Keratinocyte (primary cell): ENCODE measurements at regions not wholly inside any gene's neighbourhood (a gene's known extent, or its start where the extent isn't known, plus 50 kb on each side); places are given as distances from the start of the nearest gene placed in this dataset.

ENCODE experiments used
- DNase-seq: peaks from one replicate; pipeline ENCODE4 v3.0.0-alpha.2; 2011; ENCODE audit warnings: low read depth, missing footprints, low spot score
- FAIRE-seq: peaks from 2 replicates; lab custom pipeline; 2011; peaks lifted over from hg19 to GRCh38; lab: Jason Lieb, UNC
- H2AFZ ChIP-seq: 2 replicates; pipeline ENCODE4 v1.6.0; 2012; ENCODE audit warnings: low read length, control low read depth, inconsistent platforms; ENCODE audit not compliant: control insufficient read depth
- H3K27ac ChIP-seq: 2 replicates; pipeline ENCODE4 v1.5.1; 2011; ENCODE audit warnings: low read length; ENCODE audit not compliant: control insufficient read depth, insufficient read depth
- H3K27me3 ChIP-seq: 3 replicates; pipeline ENCODE4 v1.6.0; 2011; ENCODE audit warnings: low read length; ENCODE audit not compliant: control insufficient read depth, insufficient read depth; ENCODE audit errors: extremely low read depth
- H3K36me3 ChIP-seq, 2 experiments: 2 replicates in 1 of 2; 3 replicates in 1 of 2; pipeline ENCODE4 v1.5.1; 2011; ENCODE audit warnings: low read length in 2 of 2, mild to moderate bottlenecking in 1 of 2; ENCODE audit not compliant: control insufficient read depth in 2 of 2, insufficient read depth in 2 of 2; ENCODE audit errors: extremely low read depth in 1 of 2
- H3K4me1 ChIP-seq: 3 replicates; pipeline ENCODE4 v1.5.1; 2011; ENCODE audit warnings: low read length; ENCODE audit not compliant: control insufficient read depth, insufficient read depth; ENCODE audit errors: extremely low read depth
- H3K4me2 ChIP-seq: 3 replicates; pipeline ENCODE4 v1.6.0; 2011; ENCODE audit warnings: low read depth, low read length; ENCODE audit not compliant: control insufficient read depth, insufficient read depth; ENCODE audit errors: extremely low read depth
- H3K4me3 ChIP-seq, 3 experiments: fragments of 200-600 bp in 1 of 3; sonication (generic) in 1 of 3; 2 replicates in 2 of 3; 3 replicates in 1 of 3; pipeline ENCODE4 v1.5.1; 2011 to 2016; ENCODE audit warnings: low read length in 3 of 3, mild to moderate bottlenecking in 3 of 3, control low read depth in 2 of 3, inconsistent platforms in 1 of 3, low read depth in 1 of 3, mixed read lengths in 1 of 3, mixed run types in 1 of 3, moderate library complexity in 1 of 3; ENCODE audit not compliant: control insufficient read depth in 2 of 3, insufficient read depth in 2 of 3; ENCODE audit errors: extremely low read depth in 1 of 3
- H3K79me2 ChIP-seq: 2 replicates; pipeline ENCODE4 v1.6.0; 2012; ENCODE audit warnings: low read length; ENCODE audit not compliant: control insufficient read depth, insufficient read depth
- H3K9ac ChIP-seq: 3 replicates; pipeline ENCODE4 v1.6.0; 2011; ENCODE audit warnings: low read length; ENCODE audit not compliant: control insufficient read depth, insufficient read depth; ENCODE audit errors: extremely low read depth
- H3K9me1 ChIP-seq: 3 replicates; pipeline ENCODE4 v1.6.0; 2011; ENCODE audit warnings: low read length; ENCODE audit not compliant: control insufficient read depth, insufficient read depth; ENCODE audit errors: extremely low read depth
- H3K9me3 ChIP-seq: 2 replicates; pipeline ENCODE4 v1.5.1; 2012; ENCODE audit warnings: low read depth, low read length; ENCODE audit not compliant: control insufficient read depth
- H4K20me1 ChIP-seq: 3 replicates; pipeline ENCODE4 v1.6.0; 2011; ENCODE audit warnings: low read length; ENCODE audit not compliant: control insufficient read depth, insufficient read depth; ENCODE audit errors: extremely low read depth
- CTCF ChIP-seq, 3 experiments: IDR thresholded peaks in 1 of 3; conservative IDR thresholded peaks in 1 of 3; optimal IDR thresholded peaks in 1 of 3; 2 replicates in 2 of 3; 3 replicates in 1 of 3; pipeline versions ENCODE3 to v1.5.1; 2011; ENCODE audit warnings: low read length in 3 of 3, mild to moderate bottlenecking in 3 of 3, moderate library complexity in 2 of 3, control low read depth in 1 of 3, inconsistent platforms in 1 of 3; ENCODE audit not compliant: insufficient read depth in 2 of 3; ENCODE audit errors: extremely low read depth in 1 of 3
- EZH2 ChIP-seq: IDR thresholded peaks from one replicate; pipeline ENCODE4 v1.6.1; 2012; ENCODE audit warnings: inconsistent platforms, mild to moderate bottlenecking, low read length, moderate library complexity
- dilution Hi-C: fragments of 300-500 bp; cut with MboI; formaldehyde crosslinking; loops from one replicate; pipeline ENCODE4 v1.7.0; 2020; ENCODE audit warnings: low sequenced_read_pairs; ENCODE audit not compliant: extremely low pct_ligation_motif_present

- Histone ChIP-seq H3K9ac (no peak overlapping the region), H3K4me1 (no peaks in the 10 kb centered on the region), H3K79me2 (no peaks in the 10 kb centered on the region), H3K4me2 (no peak overlapping the region), H4K20me1 (no peaks in the 10 kb centered on the region), H3K9me1 (no peaks in the 10 kb centered on the region), H2AFZ (no peak overlapping the region), H3K27me3 (no peaks in the 10 kb centered on the region), H3K36me3 (no peaks in the 10 kb centered on the region), H3K4me3 (no peak overlapping the region), H3K27ac (no peak overlapping the region), H3K9me3 (no peaks in the 10 kb centered on the region)
- no peak for DNase-seq
- dilution Hi-C loops: no loop called here
- FAIRE-seq: no peak
- TF ChIP-seq EZH2: no peak
- TF ChIP-seq CTCF (optimal IDR thresholded peaks at IDR 0.05 in 1 of 3, IDR thresholded peaks at IDR 0.05 in 1 of 3, conservative IDR thresholded peaks at IDR 0.05 in 1 of 3; ENCODE audit: extremely low read depth in 1 of 3, insufficient read depth in 2 of 3, low read length in 3 of 3): no peak
Measured at GRCh38 chr1:90200646-90201205, 205.8 kb downstream of the ZNF326 start.

- TF ChIP-seq CTCF (optimal IDR thresholded peaks at IDR 0.05 in 1 of 3, IDR thresholded peaks at IDR 0.05 in 1 of 3, conservative IDR thresholded peaks at IDR 0.05 in 1 of 3; ENCODE audit: extremely low read depth in 1 of 3, insufficient read depth in 2 of 3, low read length in 3 of 3) (no peak), EZH2 (no peak)
- DNase-seq (no peak), FAIRE-seq (no peak)
- no peak overlapping the region for H3K4me2 ChIP-seq
- no peaks in the 10 kb centered on the region for H3K4me1 ChIP-seq
- no peaks in the 10 kb centered on the region for H3K36me3 ChIP-seq
- H3K9me1 ChIP-seq: no peaks in the 10 kb centered on the region
- no peak overlapping the region for H2AFZ ChIP-seq
- no peak overlapping the region for H3K9ac ChIP-seq
- dilution Hi-C loops: no loop called here
- H3K9me3 ChIP-seq: no peaks in the 10 kb centered on the region
- H3K27me3 ChIP-seq: no peaks in the 10 kb centered on the region
- no peak overlapping the region for H3K27ac ChIP-seq
- H3K79me2 ChIP-seq: no peaks in the 10 kb centered on the region
- no peaks in the 10 kb centered on the region for H4K20me1 ChIP-seq
- no peak overlapping the region for H3K4me3 ChIP-seq
Measured at GRCh38 chr1:90198616-90199332, 203.9 kb downstream of the ZNF326 start.
